OCI-LY7 (cell line): ENCODE measurements at regions not wholly inside any gene's neighbourhood (a gene's known extent, or its start where the extent isn't known, plus 50 kb on each side); places are given as distances from the start of the nearest gene placed in this dataset.

ENCODE experiments used
- BruUV-seq: library from RNA; stranded (reverse); fragments of 400-500 nt; replicated peaks from 2 replicates; lab custom pipeline; 2021; lab: Mats Ljungman, UMichigan
- CTCF ChIA-PET: fragments of 300-600 bp; sonication (Branson Sonifier 250); formaldehyde crosslinking; loops from one replicate; lab custom pipeline; 2022; ENCODE audit warnings: antibody characterized with exemption; ENCODE audit not compliant: unreplicated experiment; lab: Charles Lee
- POLR2A ChIA-PET: fragments of 300-600 bp; sonication (Branson Sonifier 250); formaldehyde crosslinking; loops from one replicate; lab custom pipeline; 2022; ENCODE audit warnings: antibody characterized with exemption; lab: Charles Lee
- DNase-seq: peaks from one replicate; pipeline ENCODE4 v3.0.0-alpha.2; 2015; ENCODE audit warnings: low spot score
- H2AFZ ChIP-seq: fragments of 200-600 bp; sonication (generic), shearing (Covaris generic); 2 replicates; pipeline ENCODE4 v1.6.1; 2014; ENCODE audit warnings: mild to moderate bottlenecking, antibody characterized with exemption, low read length, moderate library complexity
- H3K27ac ChIP-seq: fragments of 200-600 bp; sonication (generic); 2 replicates; pipeline ENCODE4 v1.5.1; 2014; ENCODE audit warnings: mixed run types, low read depth, mild to moderate bottlenecking, moderate library complexity, low read length, inconsistent platforms; ENCODE audit not compliant: poor library complexity, severe bottlenecking
- H3K36me3 ChIP-seq: fragments of 200-600 bp; sonication (generic); 2 replicates; pipeline ENCODE4 v1.6.1; 2014; ENCODE audit warnings: mild to moderate bottlenecking, antibody characterized with exemption, low read length, moderate library complexity, mixed read lengths; ENCODE audit not compliant: insufficient read depth
- H3K4me1 ChIP-seq: fragments of 200-600 bp; sonication (generic); 2 replicates; pipeline ENCODE4 v1.5.1; 2014; ENCODE audit warnings: mild to moderate bottlenecking, low read length; ENCODE audit not compliant: insufficient read depth, poor library complexity, severe bottlenecking
- H3K4me2 ChIP-seq: fragments of 200-600 bp; sonication (generic); 2 replicates; pipeline ENCODE4 v1.6.1; 2014; ENCODE audit warnings: mild to moderate bottlenecking, low read length
- H3K4me3 ChIP-seq: fragments of 200-600 bp; sonication (generic); 2 replicates; pipeline ENCODE4 v1.5.1; 2014; ENCODE audit warnings: mild to moderate bottlenecking, low read depth, low read length; ENCODE audit not compliant: poor library complexity, severe bottlenecking
- H3K79me2 ChIP-seq: fragments of 200-600 bp; sonication (generic); 2 replicates; pipeline ENCODE4 v1.6.1; 2016; ENCODE audit warnings: low read depth, mild to moderate bottlenecking, low read length, moderate library complexity, mixed read lengths; ENCODE audit not compliant: insufficient read depth
- H3K9me2 ChIP-seq: fragments of 200-600 bp; sonication (generic); 2 replicates; pipeline ENCODE4 v1.6.1; 2016; ENCODE audit warnings: mild to moderate bottlenecking, low read length, mixed read lengths; ENCODE audit not compliant: insufficient read depth
- H3K9me3 ChIP-seq: fragments of 200-600 bp; sonication (generic); 2 replicates; pipeline ENCODE4 v1.6.1; 2014; ENCODE audit warnings: mild to moderate bottlenecking, mixed run types, low read length, mixed read lengths
- H4K20me1 ChIP-seq: fragments of 200-600 bp; sonication (generic); 2 replicates; pipeline ENCODE4 v1.6.1; 2014; ENCODE audit warnings: mild to moderate bottlenecking, antibody characterized with exemption, low read length, moderate library complexity, mixed read lengths; ENCODE audit not compliant: insufficient read depth
- EZH2phosphoT487 ChIP-seq: fragments of 200-600 bp; sonication (generic); IDR thresholded peaks from 2 replicates; pipeline ENCODE4 v1.6.1; 2018; ENCODE audit warnings: low read depth, borderline replicate concordance, mild to moderate bottlenecking, mixed run types, antibody characterized with exemption, low read length, moderate library complexity, mixed read lengths
- intact Hi-C: fragments of 100-400 bp; cut with micrococcal nuclease; formaldehyde crosslinking; loops from one replicate; pipeline ENCODE4 v1.10.0; 2022; ENCODE audit not compliant: unreplicated experiment
- TF ChIP-seq, protein P1 (sequence below): fragments of 200-600 bp; sonication (generic); conservative IDR thresholded peaks from 2 replicates; pipeline ENCODE4 v1.5.1; 2014; ENCODE audit warnings: mild to moderate bottlenecking, antibody characterized with exemption, low read length, moderate library complexity, mixed read lengths

DNA sequence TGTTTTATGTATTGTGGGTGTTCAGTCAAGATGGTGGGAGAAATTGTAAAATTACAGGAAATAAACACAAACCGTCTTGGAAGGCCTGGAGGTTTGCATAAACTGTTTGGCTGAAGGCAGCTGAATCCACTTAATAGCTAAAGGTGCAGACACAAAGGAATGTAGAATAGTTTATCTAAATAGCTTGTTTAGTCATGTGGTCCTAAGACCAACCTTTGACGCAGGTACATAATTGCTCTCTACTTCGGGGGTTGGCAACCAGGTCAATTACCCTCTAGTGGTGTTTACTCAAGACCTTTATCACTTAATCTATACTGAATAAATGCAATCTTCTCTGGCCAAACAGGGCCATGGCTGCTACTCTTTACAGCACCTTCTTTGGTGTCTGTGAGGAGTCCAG lies 502.8 kb downstream of the IGSF11 start:
- H3K36me3 ChIP-seq, result no peaks in the 10 kb centered on the region
- intact Hi-C loops, result no loop called here
- H4K20me1 ChIP-seq, result no peaks in the 10 kb centered on the region
- BruUV-seq, result no TSS peak
- no peaks in the 10 kb centered on the region for H3K4me1 ChIP-seq
- H3K9me2 ChIP-seq, result no peaks in the 10 kb centered on the region
- no peak for DNase-seq
- no peaks in the 10 kb centered on the region for H3K79me2 ChIP-seq
- no peak overlapping the region for H3K4me2 ChIP-seq
- no peaks in the 10 kb centered on the region for H3K9me3 ChIP-seq
- H3K4me3 ChIP-seq, result no peak overlapping the region
- ChIA-PET POLR2A (no interaction called here), CTCF (no interaction called here)
- TF ChIP-seq, protein P1, sequence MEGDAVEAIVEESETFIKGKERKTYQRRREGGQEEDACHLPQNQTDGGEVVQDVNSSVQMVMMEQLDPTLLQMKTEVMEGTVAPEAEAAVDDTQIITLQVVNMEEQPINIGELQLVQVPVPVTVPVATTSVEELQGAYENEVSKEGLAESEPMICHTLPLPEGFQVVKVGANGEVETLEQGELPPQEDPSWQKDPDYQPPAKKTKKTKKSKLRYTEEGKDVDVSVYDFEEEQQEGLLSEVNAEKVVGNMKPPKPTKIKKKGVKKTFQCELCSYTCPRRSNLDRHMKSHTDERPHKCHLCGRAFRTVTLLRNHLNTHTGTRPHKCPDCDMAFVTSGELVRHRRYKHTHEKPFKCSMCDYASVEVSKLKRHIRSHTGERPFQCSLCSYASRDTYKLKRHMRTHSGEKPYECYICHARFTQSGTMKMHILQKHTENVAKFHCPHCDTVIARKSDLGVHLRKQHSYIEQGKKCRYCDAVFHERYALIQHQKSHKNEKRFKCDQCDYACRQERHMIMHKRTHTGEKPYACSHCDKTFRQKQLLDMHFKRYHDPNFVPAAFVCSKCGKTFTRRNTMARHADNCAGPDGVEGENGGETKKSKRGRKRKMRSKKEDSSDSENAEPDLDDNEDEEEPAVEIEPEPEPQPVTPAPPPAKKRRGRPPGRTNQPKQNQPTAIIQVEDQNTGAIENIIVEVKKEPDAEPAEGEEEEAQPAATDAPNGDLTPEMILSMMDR, result no peak
- no peak for TF ChIP-seq EZH2phosphoT487
- H2AFZ ChIP-seq, result no peak overlapping the region
- no peak overlapping the region for H3K27ac ChIP-seq

DNA sequence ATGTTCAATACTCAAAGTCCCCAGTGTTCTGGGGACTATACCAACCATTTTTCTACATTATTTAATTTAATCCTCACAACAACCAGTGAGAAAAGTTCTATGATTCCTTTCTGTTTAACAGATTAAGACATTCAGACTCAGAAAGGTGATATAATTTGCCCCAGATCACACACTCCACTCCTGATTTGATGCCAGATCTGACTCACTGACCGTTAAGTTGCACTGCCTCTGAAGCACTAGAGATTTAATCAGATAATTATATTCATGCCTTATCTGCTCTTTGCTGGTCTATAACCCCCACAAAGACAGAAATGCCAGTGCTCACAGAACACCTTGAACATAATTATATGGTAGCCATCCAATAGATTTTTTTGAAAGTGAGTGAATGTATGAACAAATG lies 501.0 kb downstream of the IGSF11 start:
- TF ChIP-seq, protein P1, result no peak
- TF ChIP-seq EZH2phosphoT487, result no peak
- no peaks in the 10 kb centered on the region for H4K20me1 ChIP-seq
- no peaks in the 10 kb centered on the region for H3K4me1 ChIP-seq
- H3K4me2 ChIP-seq, result no peak overlapping the region
- no peaks in the 10 kb centered on the region for H3K79me2 ChIP-seq
- H3K27ac ChIP-seq, result no peak overlapping the region
- H3K36me3 ChIP-seq, result no peaks in the 10 kb centered on the region
- DNase-seq, result no peak
- no TSS peak for BruUV-seq
- intact Hi-C loops, result no loop called here
- no peak overlapping the region for H3K4me3 ChIP-seq
- POLR2A ChIA-PET, result no interaction called here
- CTCF ChIA-PET, result no interaction called here
- no peaks in the 10 kb centered on the region for H3K9me2 ChIP-seq
- no peaks in the 10 kb centered on the region for H3K9me3 ChIP-seq
- H2AFZ ChIP-seq, result no peak overlapping the region

DNA sequence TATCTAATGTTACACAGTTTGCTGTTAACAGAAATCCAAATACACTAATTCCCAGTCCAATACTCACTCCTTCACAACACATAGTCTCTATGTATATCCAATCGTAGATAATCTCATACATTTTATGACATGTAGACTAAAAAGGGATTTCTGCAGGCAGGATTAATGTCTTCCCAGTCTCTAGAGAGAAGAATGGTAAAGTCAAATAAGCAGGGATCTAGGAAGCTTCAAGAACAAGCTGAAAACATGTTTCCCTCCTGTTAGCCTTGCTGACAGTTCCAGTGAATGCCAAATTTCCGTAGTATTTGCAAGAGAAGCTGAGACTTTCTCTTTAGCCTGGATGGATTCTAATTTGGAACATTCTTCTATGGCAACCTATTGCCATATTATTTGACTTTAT lies 500.1 kb downstream of the IGSF11 start:
- Histone ChIP-seq H2AFZ (no peak overlapping the region), H3K4me1 (no peaks in the 10 kb centered on the region), H3K9me3 (no peaks in the 10 kb centered on the region), H3K79me2 (no peaks in the 10 kb centered on the region), H3K4me2 (no peak overlapping the region), H3K4me3 (no peak overlapping the region), H4K20me1 (no peaks in the 10 kb centered on the region), H3K36me3 (no peaks in the 10 kb centered on the region), H3K27ac (no peak overlapping the region), H3K9me2 (no peaks in the 10 kb centered on the region)
- intact Hi-C loops, result no loop called here
- POLR2A ChIA-PET, result no interaction called here
- DNase-seq, result no peak
- no TSS peak for BruUV-seq
- CTCF ChIA-PET, result no interaction called here
- TF ChIP-seq, protein P1, result no peak
- TF ChIP-seq EZH2phosphoT487, result no peak
